ENCODE measurements at regions not wholly inside any gene's neighbourhood (a gene's known extent, or its start where the extent isn't known, plus 50 kb on each side); places are given as distances from the start of the nearest gene placed in this dataset.

GRCh38 chr3:80283783-80284182, 516.0 kb upstream of the ROBO1 start:
- ChIA-PET POLR2A (no interaction called here), CTCF (ENCODE audit: low intra/inter-chr PET ratio) (no interaction called here)
- in situ Hi-C loops (cut with MboI): no loop called here
- Histone ChIP-seq H3K4me1 (replicated peaks in 1 of 2; ENCODE audit: control insufficient read depth in 2 of 2, insufficient read depth in 2 of 2, low read length in 2 of 2) (no peaks in the 10 kb centered on the region), H4K20me1 (replicated peaks; ENCODE audit: control insufficient read depth, insufficient read depth, low read length) (no peaks in the 10 kb centered on the region), H3K36me3 (ENCODE audit: control insufficient read depth, insufficient read depth, low read length) (no peaks in the 10 kb centered on the region), H3K9ac (ENCODE audit: insufficient read depth in 1 of 2, low read depth in 2 of 2, low read length in 2 of 2) (no peak overlapping the region), H3K27ac (ENCODE audit: extremely low read depth, low read depth, low read length) (no peak overlapping the region), H3K9me1 (ENCODE audit: control insufficient read depth, insufficient read depth, low read length) (no peaks in the 10 kb centered on the region), H3K4me2 (ENCODE audit: insufficient read depth, low read length) (no peak overlapping the region), H3K4me3 (no peak overlapping the region), H3K9me3 (replicated peaks; ENCODE audit: control insufficient read depth, insufficient read depth, low read depth, low read length) (no peaks in the 10 kb centered on the region), H3K27me3 (ENCODE audit: control insufficient read depth in 2 of 2, insufficient read depth in 2 of 2, low read length in 2 of 2) (no peaks in the 10 kb centered on the region), H3K79me2 (ENCODE audit: control insufficient read depth, insufficient read depth, low read length) (no peaks in the 10 kb centered on the region), H2AFZ (ENCODE audit: low read depth, low read length) (no peak overlapping the region)
- ATAC-seq: no peak
- no peak for FAIRE-seq
- intact Hi-C loops (cut with micrococcal nuclease): no loop called here
- 0% methylated on average over 2 of the region's 2 CpGs for WGBS (ENCODE audit: insufficient coverage, low coverage, missing lambda C conversion rate)
- no TSS peak for BruUV-seq (replicated peaks)
- no peak for DNase-seq (ENCODE audit: extremely low read depth in 1 of 4, low spot score in 3 of 4)
- TF ChIP-seq C11orf30 (IDR thresholded peaks at IDR 0.05; ENCODE audit: low read depth): no peak
- TF ChIP-seq CREB5 (CRISPR knock-in tag; IDR thresholded peaks at IDR 0.05): no peak
- TF ChIP-seq, protein P1, sequence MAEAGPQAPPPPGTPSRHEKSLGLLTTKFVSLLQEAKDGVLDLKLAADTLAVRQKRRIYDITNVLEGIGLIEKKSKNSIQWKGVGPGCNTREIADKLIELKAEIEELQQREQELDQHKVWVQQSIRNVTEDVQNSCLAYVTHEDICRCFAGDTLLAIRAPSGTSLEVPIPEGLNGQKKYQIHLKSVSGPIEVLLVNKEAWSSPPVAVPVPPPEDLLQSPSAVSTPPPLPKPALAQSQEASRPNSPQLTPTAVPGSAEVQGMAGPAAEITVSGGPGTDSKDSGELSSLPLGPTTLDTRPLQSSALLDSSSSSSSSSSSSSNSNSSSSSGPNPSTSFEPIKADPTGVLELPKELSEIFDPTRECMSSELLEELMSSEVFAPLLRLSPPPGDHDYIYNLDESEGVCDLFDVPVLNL (CRISPR knock-in tag; IDR thresholded peaks at IDR 0.05; ENCODE audit: low read depth): no peak
- TF ChIP-seq EP400 (IDR thresholded peaks at IDR 0.05): no peak
- TF ChIP-seq ZBTB17 (CRISPR knock-in tag; IDR thresholded peaks at IDR 0.05): no peak
- no peak for TF ChIP-seq CAMTA2 (CRISPR knock-in tag; conservative IDR thresholded peaks at IDR 0.05)
- TF ChIP-seq CBFB (CRISPR knock-in tag; IDR thresholded peaks at IDR 0.05): no peak
- TF ChIP-seq SRSF3 (IDR thresholded peaks at IDR 0.05; ENCODE audit: insufficient read depth, low read length): no peak
- TF ChIP-seq POLR2A (conservative IDR thresholded peaks at IDR 0.05): no peak
- TF ChIP-seq MCM3 (IDR thresholded peaks at IDR 0.05): no peak

Data from K562 (cell line).